Prostate gland (tissue), 2 donors: ENCODE measurements at regions not wholly inside any gene's neighbourhood (a gene's known extent, or its start where the extent isn't known, plus 50 kb on each side); places are given as distances from the start of the nearest gene placed in this dataset.

ENCODE experiments used
- POLR2AphosphoS5 ChIP-seq: sonication (generic); formaldehyde crosslinking; IDR thresholded peaks from one replicate; pipeline ENCODE4 v1.6.1; 2017; ENCODE audit warnings: antibody characterized with exemption
- TF ChIP-seq, protein P1 (sequence below), 4 experiments: fragments of 200-600 bp in 2 of 4; fragments of 450-650 bp in 2 of 4; sonication (generic) in 2 of 4; IDR thresholded peaks; 1 replicate in 3 of 4; 2 replicates in 1 of 4; pipeline ENCODE4 v1.5.1; 2016 to 2019; ENCODE audit warnings: antibody characterized with exemption in 4 of 4, mild to moderate bottlenecking in 2 of 4, moderate library complexity in 2 of 4

DNA sequence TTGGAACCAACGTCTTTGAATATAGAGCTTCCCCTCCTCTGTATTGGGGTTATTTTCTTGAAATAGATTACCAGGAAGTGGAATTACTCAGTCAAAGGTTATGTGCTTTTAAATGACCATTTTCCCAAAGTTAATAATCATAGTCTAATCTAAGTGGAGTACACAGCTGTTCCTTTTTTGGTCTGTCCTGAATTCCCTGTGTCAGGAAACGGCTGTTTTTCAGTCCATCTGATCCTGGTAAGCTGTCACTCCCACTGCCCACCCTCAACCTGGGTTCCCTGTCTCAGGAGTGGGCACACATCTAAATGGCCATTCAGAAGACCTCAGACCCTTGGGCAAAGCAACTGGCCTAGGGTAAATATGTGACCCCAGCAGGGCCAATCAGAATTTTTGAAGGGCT is 57.6 kb upstream of the KSR1 start:
- TF ChIP-seq, protein P1, sequence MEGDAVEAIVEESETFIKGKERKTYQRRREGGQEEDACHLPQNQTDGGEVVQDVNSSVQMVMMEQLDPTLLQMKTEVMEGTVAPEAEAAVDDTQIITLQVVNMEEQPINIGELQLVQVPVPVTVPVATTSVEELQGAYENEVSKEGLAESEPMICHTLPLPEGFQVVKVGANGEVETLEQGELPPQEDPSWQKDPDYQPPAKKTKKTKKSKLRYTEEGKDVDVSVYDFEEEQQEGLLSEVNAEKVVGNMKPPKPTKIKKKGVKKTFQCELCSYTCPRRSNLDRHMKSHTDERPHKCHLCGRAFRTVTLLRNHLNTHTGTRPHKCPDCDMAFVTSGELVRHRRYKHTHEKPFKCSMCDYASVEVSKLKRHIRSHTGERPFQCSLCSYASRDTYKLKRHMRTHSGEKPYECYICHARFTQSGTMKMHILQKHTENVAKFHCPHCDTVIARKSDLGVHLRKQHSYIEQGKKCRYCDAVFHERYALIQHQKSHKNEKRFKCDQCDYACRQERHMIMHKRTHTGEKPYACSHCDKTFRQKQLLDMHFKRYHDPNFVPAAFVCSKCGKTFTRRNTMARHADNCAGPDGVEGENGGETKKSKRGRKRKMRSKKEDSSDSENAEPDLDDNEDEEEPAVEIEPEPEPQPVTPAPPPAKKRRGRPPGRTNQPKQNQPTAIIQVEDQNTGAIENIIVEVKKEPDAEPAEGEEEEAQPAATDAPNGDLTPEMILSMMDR (IDR thresholded peaks at IDR 0.05): no peak
- no peak for TF ChIP-seq POLR2AphosphoS5
